GM04504 (cell line): ENCODE measurements at regions not wholly inside any gene's neighbourhood (a gene's known extent, or its start where the extent isn't known, plus 50 kb on each side); places are given as distances from the start of the nearest gene placed in this dataset.

Experiments used
- DNase-seq: peaks from one replicate; pipeline ENCODE4 v3.0.0-alpha.2; 2012; ENCODE audit warnings: low read depth

GRCh38 chr5:115402822-115403577, 106.5 kb upstream of the CCDC112 start:
- DNase-seq = no peak

GRCh38 chr5:115402092-115402491, 105.6 kb upstream of the CCDC112 start:
- no peak for DNase-seq

GRCh38 chr5:115398719-115399118, 102.3 kb upstream of the CCDC112 start:
- DNase-seq = peak; percentile 80

- no peak for DNase-seq
Observed at GRCh38 chr5:115396688-115397087, 100.2 kb upstream of the CCDC112 start.

GRCh38 chr5:115396081-115396480, 99.6 kb upstream of the CCDC112 start:
- no peak for DNase-seq

- no peak for DNase-seq
Observed at GRCh38 chr5:115394531-115394930, 98.1 kb upstream of the CCDC112 start.

GRCh38 chr5:115393239-115393638, 96.8 kb upstream of the CCDC112 start:
- no peak for DNase-seq

GRCh38 chr5:115392611-115393010, 96.2 kb upstream of the CCDC112 start:
- no peak for DNase-seq

GRCh38 chr5:115391780-115392179, 95.3 kb upstream of the CCDC112 start:
- DNase-seq = no peak

- DNase-seq = no peak
Observed at GRCh38 chr5:115389799-115390382, 93.4 kb upstream of the CCDC112 start.

- peak; percentile 61 for DNase-seq
Observed at GRCh38 chr5:115389034-115389798, 92.8 kb upstream of the CCDC112 start.

GRCh38 chr5:115388240-115388639, 91.8 kb upstream of the CCDC112 start:
- DNase-seq = no peak

- no peak for DNase-seq
Observed at GRCh38 chr5:115387816-115388215, 91.4 kb upstream of the CCDC112 start.

GRCh38 chr5:115386657-115387056, 90.2 kb upstream of the CCDC112 start:
- DNase-seq = no peak

GRCh38 chr5:115384587-115385375, 88.3 kb upstream of the CCDC112 start:
- DNase-seq = no peak

GRCh38 chr5:115382989-115383388, 86.5 kb upstream of the CCDC112 start:
- no peak for DNase-seq

GRCh38 chr5:115381911-115382662, 85.6 kb upstream of the CCDC112 start:
- DNase-seq = no peak

- DNase-seq = no peak
Observed at GRCh38 chr5:115379622-115380344, 83.3 kb upstream of the CCDC112 start.

- DNase-seq = no peak
Observed at GRCh38 chr5:115378754-115379153, 82.3 kb upstream of the CCDC112 start.

- DNase-seq = peak; percentile 90
Observed at GRCh38 chr5:115377468-115378217, 81.2 kb upstream of the CCDC112 start.
